Activated CD4-positive, alpha-beta T cell treated with anti-CD3 and anti-CD28 coated beads for 36 hours (primary cell): ENCODE measurements at regions not wholly inside any gene's neighbourhood (a gene's known extent, or its start where the extent isn't known, plus 50 kb on each side); places are given as distances from the start of the nearest gene placed in this dataset.
A peak's percentile ranks its signal among the peaks of the same experiment; 100 is the strongest.

Source experiments
- ATAC-seq: fragments of 200-7000 bp; cut with Tn5 transposase; one replicate; pipeline ENCODE4 v1.10.0; 2021; ENCODE audit warnings: mild to moderate bottlenecking, moderate library complexity
- CTCF ChIA-PET: fragments of 350-600 bp; sonication (Branson Sonifier 250); formaldehyde crosslinking; loops from one replicate; lab custom pipeline; 2021; ENCODE audit warnings: antibody characterized with exemption; lab: Charles Lee
- POLR2A ChIA-PET: fragments of 350-600 bp; sonication (Branson Sonifier 250); formaldehyde crosslinking; loops from one replicate; lab custom pipeline; 2021; ENCODE audit warnings: antibody characterized with exemption, inconsistent platforms; lab: Charles Lee
- DNase-seq: peaks from one replicate; pipeline ENCODE4 v3.0.0-alpha.2; 2020
- H3K27ac Mint-ChIP-seq: one replicate; pipeline ENCODE4 v1.8.0; 2021; ENCODE audit warnings: mixed read lengths
- H3K27me3 Mint-ChIP-seq: one replicate; pipeline ENCODE4 v1.8.0; 2021; ENCODE audit warnings: mixed read lengths
- H3K36me3 Mint-ChIP-seq: one replicate; pipeline ENCODE4 v1.8.0; 2021; ENCODE audit warnings: low read depth, mixed read lengths
- H3K4me1 Mint-ChIP-seq: one replicate; pipeline ENCODE4 v1.8.0; 2021; ENCODE audit warnings: mixed read lengths
- H3K4me3 Mint-ChIP-seq: one replicate; pipeline ENCODE4 v1.8.0; 2021; ENCODE audit warnings: mild to moderate bottlenecking, moderate library complexity, mixed read lengths
- H3K9me3 Mint-ChIP-seq: one replicate; pipeline ENCODE4 v1.8.0; 2021; ENCODE audit warnings: low read depth, mixed read lengths
- intact Hi-C, 2 experiments: fragments of 100-400 bp; cut with DNase I in 1 of 2; cut with micrococcal nuclease in 1 of 2; formaldehyde crosslinking; loops; one replicate each; pipeline versions ENCODE4 v1.14.2 to v1.15.1; 2022 to 2024; cut with DNase I, micrococcal nuclease

DNA sequence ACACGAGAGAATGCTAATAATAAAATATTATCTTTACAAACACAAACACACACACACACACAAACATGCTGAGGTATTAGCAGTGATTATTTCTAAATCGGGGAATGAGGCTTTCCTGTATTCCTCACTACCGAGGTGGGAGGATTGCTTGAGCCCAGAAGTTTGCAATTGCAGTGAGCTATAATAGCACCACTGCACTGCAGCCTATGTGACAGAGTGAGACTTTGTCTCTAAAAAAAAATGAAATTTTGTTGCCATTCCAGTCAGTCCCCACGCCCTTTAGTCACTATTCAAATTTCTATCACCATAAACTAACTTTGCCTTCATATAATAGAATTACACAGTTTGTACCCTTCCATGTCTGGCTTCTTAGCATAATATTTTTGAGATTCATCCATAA, 456.5 kb upstream of the CPEB2 start:
- Mint-ChIP-seq H3K9me3 (no peaks in the 10 kb centered on the region), H3K4me1 (no peaks in the 10 kb centered on the region), H3K36me3 (no peaks in the 10 kb centered on the region), H3K27ac (no peak overlapping the region), H3K27me3 (no peaks in the 10 kb centered on the region), H3K4me3 (no peak overlapping the region)
- ATAC-seq (no peak), DNase-seq (no peak)
- POLR2A ChIA-PET: no interaction called here
- CTCF ChIA-PET: interaction anchor here (0.7 kb wide), 1 partner anchor 1060 kb away, joined by 4 read pairs; no protein-coding TSS in a partner anchor
- intact Hi-C loops: no loop called here

DNA sequence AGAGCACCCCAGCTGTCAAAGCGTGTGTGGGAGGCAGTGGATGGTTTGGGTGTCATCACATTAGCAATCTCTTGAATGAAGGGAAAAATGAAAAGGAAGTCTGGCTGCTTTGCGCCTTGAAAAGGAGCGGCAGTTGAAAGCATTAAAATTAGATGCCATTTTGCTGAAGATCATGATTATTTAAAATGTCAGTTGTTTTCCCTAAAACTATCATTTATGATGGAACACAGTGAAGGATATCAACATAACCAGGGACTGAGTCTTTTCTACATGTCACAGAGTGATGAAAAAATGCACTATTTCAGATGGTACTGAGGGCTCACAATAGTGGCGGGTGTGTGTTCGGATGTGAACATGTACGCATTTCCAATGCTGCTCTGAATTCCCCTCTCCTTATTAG, 450.2 kb upstream of the CPEB2 start:
- no peaks in the 10 kb centered on the region for H3K36me3 Mint-ChIP-seq

DNA sequence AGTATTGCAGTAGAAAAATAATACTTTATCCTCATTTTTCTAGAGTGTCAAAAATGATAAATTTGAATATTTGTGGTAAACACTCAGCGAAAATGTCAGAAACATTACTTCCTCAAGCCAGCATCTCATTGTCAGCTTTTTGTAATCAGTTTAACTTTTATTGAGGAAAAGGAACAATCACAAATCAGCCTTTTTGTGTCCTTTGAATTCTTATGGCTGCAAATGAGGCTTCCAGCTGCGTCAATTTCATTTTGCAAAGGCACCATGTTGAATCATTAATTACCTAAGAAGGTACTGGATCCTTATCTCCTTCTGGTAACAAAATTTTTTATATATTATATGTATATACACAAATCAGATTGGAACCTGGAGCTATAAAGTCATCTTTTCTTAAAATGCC, 442.6 kb upstream of the CPEB2 start:
- intact Hi-C loops: no loop called here
- POLR2A ChIA-PET: no interaction called here
- no peak for DNase-seq

More for the DNA sequence above, 450.2 kb upstream of the CPEB2 start:
- Mint-ChIP-seq H3K9me3 (no peaks in the 10 kb centered on the region), H3K27ac (no peak overlapping the region), H3K27me3 (no peaks in the 10 kb centered on the region), H3K4me1 (no peaks in the 10 kb centered on the region), H3K4me3 (no peak overlapping the region)
- no peak for DNase-seq
- POLR2A ChIA-PET: no interaction called here
- CTCF ChIA-PET: no interaction called here
- intact Hi-C loops: no loop called here
- no peak for ATAC-seq

DNA sequence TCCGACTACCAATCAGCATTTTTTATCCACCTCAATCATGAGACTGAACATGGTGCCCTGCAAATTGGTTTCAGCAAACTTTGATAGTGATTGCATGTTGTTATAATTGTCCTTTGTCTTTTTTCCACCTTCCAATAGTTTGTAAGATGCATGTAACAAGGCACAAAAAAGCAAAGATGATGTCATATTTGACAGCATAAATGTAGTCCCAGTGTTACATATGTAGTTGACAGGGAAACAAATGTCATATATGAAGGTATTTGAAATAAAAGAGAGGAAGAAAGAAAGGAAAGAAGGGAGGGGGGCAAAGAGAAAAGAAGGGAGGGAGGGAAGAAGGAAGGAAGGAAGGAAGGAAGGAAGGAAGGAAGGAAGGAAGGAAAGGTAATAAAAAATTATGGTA, 441.7 kb upstream of the CPEB2 start:
- ChIA-PET CTCF (no interaction called here), POLR2A (no interaction called here)
- H3K4me1 Mint-ChIP-seq: no peaks in the 10 kb centered on the region
- no peaks in the 10 kb centered on the region for H3K36me3 Mint-ChIP-seq
- ATAC-seq: no peak
- no peaks in the 10 kb centered on the region for H3K27me3 Mint-ChIP-seq
- H3K9me3 Mint-ChIP-seq: peaks cover 5% of the 10 kb centered on the region
- intact Hi-C loops: no loop called here
- no peak overlapping the region for H3K27ac Mint-ChIP-seq
- H3K4me3 Mint-ChIP-seq: no peak overlapping the region
- DNase-seq: no peak

More for the DNA sequence above, 442.6 kb upstream of the CPEB2 start:
- Mint-ChIP-seq H3K9me3 (peaks cover 2% of the 10 kb centered on the region), H3K4me1 (no peaks in the 10 kb centered on the region), H3K4me3 (no peak overlapping the region), H3K27me3 (no peaks in the 10 kb centered on the region), H3K27ac (no peak overlapping the region), H3K36me3 (no peaks in the 10 kb centered on the region)
- CTCF ChIA-PET: interaction anchor here (0.6 kb wide), 1 partner anchor 582 kb away, joined by 3 read pairs; no protein-coding TSS in a partner anchor
- no peak for ATAC-seq

DNA sequence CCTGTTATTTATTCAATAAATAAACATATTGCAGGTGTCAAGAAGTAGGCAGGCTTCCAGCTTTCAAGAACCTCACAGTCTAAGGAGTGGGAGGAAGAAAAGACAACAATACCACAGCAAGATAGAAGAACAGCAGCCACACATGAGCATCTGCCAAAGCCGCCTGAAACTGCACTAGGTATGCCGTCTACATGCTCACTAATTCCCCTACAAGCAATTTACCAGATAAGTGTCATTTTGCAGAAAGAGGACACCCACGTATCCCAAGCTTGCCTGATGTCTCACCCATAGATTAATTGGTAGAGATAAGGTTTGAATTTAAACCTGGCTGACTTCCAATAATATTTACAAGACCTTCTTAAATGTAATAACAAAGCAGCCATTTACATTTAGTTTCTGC, 439.4 kb upstream of the CPEB2 start:
- no peaks in the 10 kb centered on the region for H3K36me3 Mint-ChIP-seq
- POLR2A ChIA-PET: no interaction called here

DNA sequence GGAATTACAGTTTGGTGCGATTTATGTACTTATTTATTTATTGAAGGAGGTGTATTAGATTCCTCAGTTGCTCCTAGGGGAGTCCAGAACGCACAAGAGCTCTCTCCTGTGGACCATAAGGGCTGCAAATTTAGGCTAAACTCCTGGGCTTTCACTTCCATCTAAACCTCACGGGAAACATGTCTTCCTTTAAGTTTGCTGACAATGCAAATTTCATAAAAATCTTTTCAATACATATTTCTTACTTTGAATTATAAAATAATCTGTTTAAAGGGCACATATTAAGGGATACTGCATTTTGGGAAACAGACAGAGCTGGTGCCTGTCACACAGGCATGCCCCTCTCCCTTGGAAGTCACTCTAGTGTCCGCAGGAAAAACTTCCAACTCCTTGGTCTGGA, 438.0 kb upstream of the CPEB2 start:
- intact Hi-C loops: no loop called here
- Mint-ChIP-seq H3K36me3 (no peaks in the 10 kb centered on the region), H3K27ac (no peak overlapping the region), H3K4me1 (no peaks in the 10 kb centered on the region), H3K9me3 (peaks cover 8% of the 10 kb centered on the region), H3K4me3 (no peak overlapping the region), H3K27me3 (no peaks in the 10 kb centered on the region)
- ChIA-PET CTCF (no interaction called here), POLR2A (no interaction called here)
- DNase-seq: no peak
- no peak for ATAC-seq

More for the DNA sequence above, 439.4 kb upstream of the CPEB2 start:
- CTCF ChIA-PET: no interaction called here
- Mint-ChIP-seq H3K27ac (no peak overlapping the region), H3K9me3 (peaks cover 8% of the 10 kb centered on the region), H3K27me3 (no peaks in the 10 kb centered on the region), H3K4me1 (no peaks in the 10 kb centered on the region), H3K4me3 (no peak overlapping the region)
- intact Hi-C loops: no loop called here
- DNase-seq (no peak), ATAC-seq (no peak)

DNA sequence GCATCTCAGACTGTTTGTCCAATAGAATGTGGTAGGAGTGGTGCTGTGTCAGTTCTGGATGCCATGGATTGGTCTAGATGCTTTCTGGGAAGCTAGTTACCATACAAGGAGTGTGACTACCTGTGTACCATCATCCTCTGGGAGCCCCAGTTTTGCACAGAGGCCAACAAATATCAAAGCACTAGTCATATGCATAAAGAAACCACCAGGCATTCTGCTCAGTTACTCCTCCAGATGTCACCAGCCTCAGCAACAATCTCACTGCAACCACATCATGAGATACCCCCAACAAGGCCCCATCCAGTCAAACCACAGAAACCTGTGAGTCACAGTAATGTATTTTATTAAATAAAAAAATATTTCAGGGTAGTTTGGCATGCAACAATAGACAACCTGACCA, 435.8 kb upstream of the CPEB2 start:
- no peaks in the 10 kb centered on the region for H3K4me1 Mint-ChIP-seq
- ChIA-PET POLR2A (interaction anchor here (0.9 kb wide), 1 partner anchor 31 kb away, joined by 3 read pairs; no protein-coding TSS in a partner anchor), CTCF (no interaction called here)
- peak; percentile 8 for DNase-seq
- peak; percentile 61 for ATAC-seq
- no peak overlapping the region for H3K4me3 Mint-ChIP-seq
- H3K27me3 Mint-ChIP-seq: no peaks in the 10 kb centered on the region
- peaks cover 8% of the 10 kb centered on the region for H3K9me3 Mint-ChIP-seq
- intact Hi-C loops: no loop called here
- H3K36me3 Mint-ChIP-seq: no peaks in the 10 kb centered on the region
- no peak overlapping the region for H3K27ac Mint-ChIP-seq

DNA sequence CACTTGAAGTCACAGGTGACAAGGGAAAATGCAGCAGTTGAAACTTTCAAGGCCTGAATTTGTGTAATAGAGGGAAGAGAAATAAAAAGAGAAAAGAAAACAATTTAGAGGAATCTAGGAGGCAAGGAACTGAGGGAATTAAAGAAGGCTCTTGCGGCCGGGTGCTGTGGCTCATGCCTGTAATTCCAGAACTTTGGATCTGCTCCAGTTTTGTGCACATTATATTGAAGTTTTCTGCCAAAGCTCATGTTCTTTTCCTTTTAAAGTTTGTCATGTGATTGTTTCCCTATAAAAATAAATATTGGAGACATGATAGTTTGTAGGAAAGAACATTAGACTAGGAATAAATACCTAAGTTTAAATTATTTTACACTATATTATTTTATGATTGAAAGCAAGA, 433.9 kb upstream of the CPEB2 start:
- ChIA-PET POLR2A (no interaction called here), CTCF (interaction anchor here (0.6 kb wide), 1 partner anchor 542 kb away, joined by 3 read pairs; no protein-coding TSS in a partner anchor)
- Mint-ChIP-seq H3K4me1 (no peaks in the 10 kb centered on the region), H3K36me3 (no peaks in the 10 kb centered on the region), H3K27me3 (no peaks in the 10 kb centered on the region), H3K4me3 (no peak overlapping the region), H3K27ac (no peak overlapping the region), H3K9me3 (peaks cover 8% of the 10 kb centered on the region)
- no peak for DNase-seq
- ATAC-seq: no peak
- intact Hi-C loops: no loop called here

DNA sequence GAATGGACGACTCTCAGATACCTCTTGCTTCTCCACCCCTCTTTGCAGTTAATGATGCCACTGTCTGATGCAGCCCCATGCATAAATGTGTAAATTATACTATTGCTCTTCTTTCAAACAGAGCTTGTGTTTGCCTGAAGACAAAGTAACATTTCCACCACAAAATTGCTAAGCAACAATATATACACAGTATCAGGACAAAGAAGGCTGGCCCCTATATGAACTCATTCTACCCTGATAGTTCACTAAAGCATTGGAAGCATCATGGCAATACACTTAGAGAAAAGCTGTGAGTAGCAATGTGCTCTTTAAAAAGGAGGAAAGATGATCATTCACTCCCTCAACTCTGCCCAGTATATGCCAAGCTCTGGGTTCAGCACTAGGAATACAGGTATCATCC, 427.0 kb upstream of the CPEB2 start:
- ChIA-PET POLR2A (no interaction called here), CTCF (no interaction called here)
- Mint-ChIP-seq H3K27ac (no peak overlapping the region), H3K27me3 (peaks cover 5% of the 10 kb centered on the region), H3K4me3 (no peak overlapping the region), H3K9me3 (no peaks in the 10 kb centered on the region), H3K4me1 (no peaks in the 10 kb centered on the region), H3K36me3 (no peaks in the 10 kb centered on the region)
- DNase-seq (no peak), ATAC-seq (no peak)
- intact Hi-C loops: no loop called here

DNA sequence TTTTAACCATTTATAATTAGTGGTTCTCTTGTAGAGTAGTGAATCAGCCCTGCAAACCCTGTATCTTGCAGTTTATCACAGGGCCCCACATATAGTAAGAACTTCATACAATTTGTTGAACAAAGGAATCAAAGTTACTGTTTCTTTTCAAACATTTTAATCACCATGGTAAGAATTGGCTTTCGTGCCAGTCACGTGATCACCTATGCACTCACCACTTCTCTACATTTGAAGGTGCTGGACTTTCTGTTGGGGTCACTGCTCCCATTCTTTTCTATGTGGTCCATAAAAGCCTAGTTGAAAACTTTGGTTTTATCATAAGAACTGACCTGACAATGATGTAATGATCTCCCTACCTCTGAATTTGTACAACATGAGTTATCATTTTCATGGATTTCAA, 426.4 kb upstream of the CPEB2 start:
- H3K9me3 Mint-ChIP-seq: no peaks in the 10 kb centered on the region
- DNase-seq (no peak), ATAC-seq (no peak)
- no peak overlapping the region for H3K27ac Mint-ChIP-seq
- H3K27me3 Mint-ChIP-seq: peaks cover 5% of the 10 kb centered on the region
- H3K4me3 Mint-ChIP-seq: no peak overlapping the region
- intact Hi-C loops: no loop called here
- POLR2A ChIA-PET: no interaction called here
- CTCF ChIA-PET: no interaction called here
- H3K4me1 Mint-ChIP-seq: no peaks in the 10 kb centered on the region
- no peaks in the 10 kb centered on the region for H3K36me3 Mint-ChIP-seq

DNA sequence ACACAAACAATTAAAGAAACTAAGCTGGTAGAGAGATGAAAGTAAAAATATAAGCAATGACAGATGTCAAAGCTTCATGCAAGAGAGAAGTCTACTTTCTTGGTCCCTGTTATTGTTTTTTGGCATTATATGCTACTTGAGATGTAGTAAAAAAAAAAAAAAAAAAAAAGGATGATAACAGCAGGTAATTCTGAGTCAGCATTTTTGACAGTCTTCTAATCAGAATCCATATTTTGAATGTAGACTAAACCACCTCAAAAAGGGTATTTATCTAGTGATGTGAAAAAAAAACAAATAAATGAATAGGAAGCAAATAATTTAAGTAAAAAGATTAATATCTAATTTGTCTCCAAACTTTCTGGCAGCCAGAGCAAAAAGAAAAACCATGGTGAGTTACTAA, 422.2 kb upstream of the CPEB2 start:
- no peaks in the 10 kb centered on the region for H3K9me3 Mint-ChIP-seq
- DNase-seq: no peak

DNA sequence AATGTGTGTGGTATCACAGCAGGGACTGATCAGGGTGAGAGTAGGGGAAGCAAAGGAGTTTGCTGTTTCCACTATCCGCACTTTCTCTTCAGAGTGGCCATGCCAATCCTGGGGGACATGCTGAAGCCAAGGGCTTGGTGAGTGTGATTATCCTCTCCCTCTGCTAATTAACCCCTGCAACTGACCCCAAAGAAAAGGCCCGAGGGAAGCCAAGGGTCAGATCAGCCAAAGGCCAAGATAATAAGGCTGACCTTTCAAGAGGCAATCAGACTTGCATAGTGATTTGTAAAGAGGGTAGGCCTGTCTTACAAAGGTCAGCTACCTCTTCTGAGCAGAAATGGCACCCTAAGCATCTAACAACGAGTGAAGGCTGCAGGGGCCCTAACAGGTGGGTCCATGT, 420.5 kb upstream of the CPEB2 start:
- Mint-ChIP-seq H3K27ac (no peak overlapping the region), H3K27me3 (peaks cover 5% of the 10 kb centered on the region), H3K9me3 (no peaks in the 10 kb centered on the region), H3K36me3 (no peaks in the 10 kb centered on the region), H3K4me3 (no peak overlapping the region), H3K4me1 (no peaks in the 10 kb centered on the region)
- ChIA-PET CTCF (no interaction called here), POLR2A (no interaction called here)
- intact Hi-C loops: no loop called here
- ATAC-seq: no peak
- no peak for DNase-seq

More for the DNA sequence above, 422.2 kb upstream of the CPEB2 start:
- intact Hi-C loops: no loop called here
- Mint-ChIP-seq H3K27me3 (peaks cover 8% of the 10 kb centered on the region), H3K27ac (no peak overlapping the region), H3K36me3 (no peaks in the 10 kb centered on the region), H3K4me3 (no peak overlapping the region), H3K4me1 (no peaks in the 10 kb centered on the region)
- ChIA-PET CTCF (no interaction called here), POLR2A (no interaction called here)
- no peak for ATAC-seq

DNA sequence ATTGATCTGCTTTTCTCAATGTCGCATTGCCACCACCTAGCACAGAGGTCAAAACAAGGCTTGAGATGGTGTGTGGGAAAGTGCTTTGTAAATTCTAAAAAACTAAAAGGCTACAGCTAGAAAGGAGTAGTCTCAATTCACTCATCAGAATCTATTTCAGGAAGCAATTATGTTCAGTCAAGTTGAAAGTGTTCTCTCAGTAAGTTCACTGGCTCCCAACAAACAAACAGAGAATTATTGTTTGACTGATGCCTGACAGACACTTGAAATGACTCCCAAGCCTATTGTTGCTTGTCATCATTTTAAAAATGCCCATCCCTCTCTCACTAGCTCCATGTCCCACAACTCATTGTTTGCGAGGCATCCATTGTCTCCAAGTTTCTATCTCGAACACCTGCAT, 419.6 kb upstream of the CPEB2 start:
- Mint-ChIP-seq H3K27me3 (peaks cover 5% of the 10 kb centered on the region), H3K4me1 (no peaks in the 10 kb centered on the region), H3K4me3 (no peak overlapping the region), H3K36me3 (no peaks in the 10 kb centered on the region), H3K9me3 (no peaks in the 10 kb centered on the region), H3K27ac (no peak overlapping the region)
- DNase-seq: no peak
- intact Hi-C loops: no loop called here
- no peak for ATAC-seq
- ChIA-PET CTCF (no interaction called here), POLR2A (no interaction called here)
